GM12891 (cell line): ENCODE measurements at regions not wholly inside any gene's neighbourhood (a gene's known extent, or its start where the extent isn't known, plus 50 kb on each side); places are given as distances from the start of the nearest gene placed in this dataset.

Source experiments
- POLR2A ChIP-seq: IDR thresholded peaks from 2 replicates; pipeline ENCODE4 v1.6.1; 2011; ENCODE audit warnings: low read depth, low read length, control low read depth
- TAF1 ChIP-seq: IDR thresholded peaks from 2 replicates; pipeline ENCODE4 v1.6.1; 2011; ENCODE audit warnings: low read depth, low read length, control low read depth

DNA sequence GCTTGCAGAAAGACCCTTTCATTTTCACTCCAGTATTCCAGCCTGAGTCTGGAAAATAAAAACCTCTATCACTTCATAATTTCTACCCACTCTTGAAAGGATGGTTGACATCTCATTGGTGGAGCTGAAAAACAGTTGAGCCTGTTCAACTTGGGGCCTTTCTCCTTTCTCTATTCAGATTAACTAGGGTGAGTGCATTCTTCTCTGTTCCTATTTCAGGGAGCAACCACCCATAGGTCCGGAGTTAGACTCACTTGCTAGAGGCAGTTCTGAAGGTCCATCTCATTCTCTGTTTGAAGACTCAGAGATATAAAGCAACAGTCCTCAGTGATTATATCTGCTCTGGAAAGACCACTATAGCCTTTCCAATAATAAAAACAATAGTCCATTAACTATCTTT lies 167.9 kb upstream of the SPOPL start:
- TF ChIP-seq POLR2A, result no peak
- no peak for TF ChIP-seq TAF1
